Liver (tissue), 8 donors: ENCODE measurements at regions not wholly inside any gene's neighbourhood (a gene's known extent, or its start where the extent isn't known, plus 50 kb on each side); places are given as distances from the start of the nearest gene placed in this dataset.

Source experiments
- DNase-seq: peaks from one replicate; pipeline ENCODE4 v3.0.0-alpha.2; 2017; ENCODE audit warnings: low spot score
- H3K27ac ChIP-seq, 2 donors: one replicate each; pipeline ENCODE4 v1.7.0; 2013; ENCODE audit warnings: inconsistent platforms in 2 of 2, low read length in 2 of 2, control low read depth in 1 of 2, low read depth in 1 of 2, mild to moderate bottlenecking in 1 of 2
- H3K27me3 ChIP-seq, 4 donors: one replicate each; pipeline versions ENCODE4 v1.6.1 to v1.7.0; 2013; ENCODE audit warnings: low read length in 3 of 4, inconsistent platforms in 1 of 4, mild to moderate bottlenecking in 1 of 4, moderate library complexity in 1 of 4; ENCODE audit not compliant: control insufficient read depth in 4 of 4, insufficient read depth in 4 of 4
- H3K36me3 ChIP-seq, 4 donors: one replicate each; pipeline versions ENCODE4 v1.6.1 to v1.7.0; 2013; ENCODE audit warnings: low read length in 3 of 4, mild to moderate bottlenecking in 3 of 4, low read depth in 1 of 4, moderate library complexity in 1 of 4; ENCODE audit not compliant: control insufficient read depth in 4 of 4, insufficient read depth in 3 of 4
- H3K4me1 ChIP-seq, 4 donors: one replicate each; pipeline versions ENCODE4 v1.6.1 to v1.7.0; 2013; ENCODE audit warnings: low read length in 3 of 4, mild to moderate bottlenecking in 3 of 4, moderate library complexity in 1 of 4; ENCODE audit not compliant: control insufficient read depth in 4 of 4, insufficient read depth in 4 of 4
- H3K4me3 ChIP-seq, 3 donors: one replicate each; pipeline versions ENCODE4 v1.6.1 to v1.7.0; 2013; ENCODE audit warnings: low read length in 3 of 3, control low read depth in 1 of 3, low read depth in 1 of 3, mild to moderate bottlenecking in 1 of 3
- H3K9ac ChIP-seq, 2 donors: one replicate each; pipeline ENCODE4 v1.7.0; 2013; ENCODE audit warnings: low read length in 2 of 2, mild to moderate bottlenecking in 2 of 2, moderate library complexity in 2 of 2, control low read depth in 1 of 2, low read depth in 1 of 2
- H3K9me3 ChIP-seq, 4 donors: one replicate each; pipeline versions ENCODE4 v1.6.1 to v1.7.0; 2013; ENCODE audit warnings: low read length in 3 of 4; ENCODE audit not compliant: control insufficient read depth in 4 of 4
- EGR1 ChIP-seq, 2 donors: IDR thresholded peaks; 2 replicates each; pipeline ENCODE4 v1.6.1; 2016 to 2018; ENCODE audit warnings: antibody characterized with exemption in 2 of 2, low read depth in 2 of 2
- FOXA1 ChIP-seq: IDR thresholded peaks from 2 replicates; pipeline ENCODE4 v1.6.1; 2016; ENCODE audit warnings: antibody characterized with exemption
- FOXA2 ChIP-seq: IDR thresholded peaks from 2 replicates; pipeline ENCODE4 v1.6.1; 2016; ENCODE audit warnings: antibody characterized with exemption
- GABPA ChIP-seq, 2 donors: IDR thresholded peaks in 1 of 2; conservative IDR thresholded peaks in 1 of 2; 2 replicates each; pipeline ENCODE4 v1.6.1; 2016; ENCODE audit warnings: antibody characterized with exemption in 2 of 2, mild to moderate bottlenecking in 1 of 2, moderate library complexity in 1 of 2
- HNF4A ChIP-seq, 2 donors: conservative IDR thresholded peaks; 2 replicates each; pipeline ENCODE4 v1.6.1; 2016; ENCODE audit warnings: antibody characterized with exemption in 2 of 2, mild to moderate bottlenecking in 2 of 2
- HNF4G ChIP-seq: IDR thresholded peaks from 2 replicates; pipeline ENCODE4 v1.6.1; 2016; ENCODE audit warnings: antibody characterized with exemption
- JUND ChIP-seq, 2 donors: IDR thresholded peaks; 2 replicates each; pipeline ENCODE4 v1.6.1; 2016; ENCODE audit warnings: antibody characterized with exemption in 2 of 2
- MAX ChIP-seq: IDR thresholded peaks from 2 replicates; pipeline ENCODE4 v1.6.1; 2016; ENCODE audit warnings: antibody characterized with exemption
- NR2F2 ChIP-seq: IDR thresholded peaks from 2 replicates; pipeline ENCODE4 v1.6.1; 2016; ENCODE audit warnings: antibody characterized with exemption
- RAD21 ChIP-seq, 2 donors: IDR thresholded peaks; 2 replicates each; pipeline ENCODE4 v1.6.1; 2016; ENCODE audit warnings: antibody characterized with exemption in 2 of 2, mild to moderate bottlenecking in 2 of 2
- REST ChIP-seq: IDR thresholded peaks from 2 replicates; pipeline ENCODE4 v1.6.1; 2016; ENCODE audit warnings: antibody characterized with exemption, mild to moderate bottlenecking
- RXRA ChIP-seq, 2 donors: IDR thresholded peaks; 2 replicates each; pipeline ENCODE4 v1.6.1; 2017 to 2018; ENCODE audit warnings: antibody characterized with exemption in 2 of 2, mild to moderate bottlenecking in 1 of 2
- SP1 ChIP-seq: IDR thresholded peaks from 2 replicates; pipeline ENCODE4 v1.6.1; 2018; ENCODE audit warnings: antibody characterized with exemption, mild to moderate bottlenecking
- TAF1 ChIP-seq: conservative IDR thresholded peaks from 2 replicates; pipeline ENCODE4 v1.6.1; 2016; ENCODE audit warnings: antibody characterized with exemption, mild to moderate bottlenecking
- YY1 ChIP-seq: IDR thresholded peaks from 2 replicates; pipeline ENCODE4 v1.6.1; 2016; ENCODE audit warnings: antibody characterized with exemption, mild to moderate bottlenecking
- ZBTB33 ChIP-seq: IDR thresholded peaks from 2 replicates; pipeline ENCODE4 v1.6.1; 2016; ENCODE audit warnings: antibody characterized with exemption
- WGBS: extraction: QIAGEN DNeasy Blood & Tissue Kit; methylation state at CpG from one replicate; pipeline ENCODE4 v1.1.7; 2013; 5-methylcytosine and 5-hydroxymethylcytosine counted together
- TF ChIP-seq, protein P1 (sequence below): fragments of 150-350 bp; IDR thresholded peaks from 2 replicates; pipeline ENCODE4 v1.5.1; 2017; ENCODE audit warnings: improper control_type of control experiment, low read depth, low read length; ENCODE audit not compliant: missing input control
- TF ChIP-seq, protein P2 (sequence below): IDR thresholded peaks from 2 replicates; pipeline ENCODE4 v1.6.1; 2016; ENCODE audit warnings: antibody characterized with exemption
- donor health status: healthy.
- donor health status: healthy.
- donor health status: healthy.
- donor health status: healthy.
- donor health status: healthy.

- TF ChIP-seq REST (no peak), FOXA2 (no peak), GABPA (IDR thresholded peaks at IDR 0.05 in 1 of 2, conservative IDR thresholded peaks at IDR 0.05 in 1 of 2) (no peak), RXRA (IDR thresholded peaks at IDR 0.05) (no peak), RAD21 (IDR thresholded peaks at IDR 0.05) (no peak)
Measured at GRCh38 chr1:181310560-181310959, 172.8 kb upstream of the CACNA1E start (continued).

GRCh38 chr1:181312946-181313345, 170.4 kb upstream of the CACNA1E start:
- DNase-seq, result no peak
- 38% methylated on average over 4 of the region's 4 CpGs for whole genome bisulfite sequencing
- H3K9ac ChIP-seq, result no peak overlapping the region
- no peaks in the 10 kb centered on the region for H3K9me3 ChIP-seq
- H3K36me3 ChIP-seq, result no peaks in the 10 kb centered on the region
- TF ChIP-seq NR2F2, result no peak
- TF ChIP-seq RAD21 (IDR thresholded peaks at IDR 0.05), result no peak
- TF ChIP-seq TAF1, result no peak
- TF ChIP-seq FOXA1, result no peak
- no peak for TF ChIP-seq YY1
- TF ChIP-seq HNF4G, result no peak
- no peak for TF ChIP-seq FOXA2
- TF ChIP-seq, protein P1, sequence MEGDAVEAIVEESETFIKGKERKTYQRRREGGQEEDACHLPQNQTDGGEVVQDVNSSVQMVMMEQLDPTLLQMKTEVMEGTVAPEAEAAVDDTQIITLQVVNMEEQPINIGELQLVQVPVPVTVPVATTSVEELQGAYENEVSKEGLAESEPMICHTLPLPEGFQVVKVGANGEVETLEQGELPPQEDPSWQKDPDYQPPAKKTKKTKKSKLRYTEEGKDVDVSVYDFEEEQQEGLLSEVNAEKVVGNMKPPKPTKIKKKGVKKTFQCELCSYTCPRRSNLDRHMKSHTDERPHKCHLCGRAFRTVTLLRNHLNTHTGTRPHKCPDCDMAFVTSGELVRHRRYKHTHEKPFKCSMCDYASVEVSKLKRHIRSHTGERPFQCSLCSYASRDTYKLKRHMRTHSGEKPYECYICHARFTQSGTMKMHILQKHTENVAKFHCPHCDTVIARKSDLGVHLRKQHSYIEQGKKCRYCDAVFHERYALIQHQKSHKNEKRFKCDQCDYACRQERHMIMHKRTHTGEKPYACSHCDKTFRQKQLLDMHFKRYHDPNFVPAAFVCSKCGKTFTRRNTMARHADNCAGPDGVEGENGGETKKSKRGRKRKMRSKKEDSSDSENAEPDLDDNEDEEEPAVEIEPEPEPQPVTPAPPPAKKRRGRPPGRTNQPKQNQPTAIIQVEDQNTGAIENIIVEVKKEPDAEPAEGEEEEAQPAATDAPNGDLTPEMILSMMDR, result no peak
- no peak for TF ChIP-seq JUND (IDR thresholded peaks at IDR 0.05)
- TF ChIP-seq, protein P2, sequence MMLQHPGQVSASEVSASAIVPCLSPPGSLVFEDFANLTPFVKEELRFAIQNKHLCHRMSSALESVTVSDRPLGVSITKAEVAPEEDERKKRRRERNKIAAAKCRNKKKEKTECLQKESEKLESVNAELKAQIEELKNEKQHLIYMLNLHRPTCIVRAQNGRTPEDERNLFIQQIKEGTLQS, result no peak
- no peak for TF ChIP-seq REST
- TF ChIP-seq RXRA (IDR thresholded peaks at IDR 0.05), result no peak
- no peak for TF ChIP-seq MAX
- no peak for TF ChIP-seq HNF4A (conservative IDR thresholded peaks at IDR 0.05)
- TF ChIP-seq GABPA (IDR thresholded peaks at IDR 0.05 in 1 of 2, conservative IDR thresholded peaks at IDR 0.05 in 1 of 2), result no peak
- TF ChIP-seq SP1, result no peak
- TF ChIP-seq ZBTB33, result no peak
- no peak for TF ChIP-seq EGR1 (IDR thresholded peaks at IDR 0.05; ENCODE audit: low read depth in 2 of 2)
- H3K27me3 ChIP-seq, result peaks cover under 1 to 13% (median 4%) of the 10 kb centered on the region in 4 donors
- H3K27ac ChIP-seq, result no peak overlapping the region
- peaks cover 0 to 2% (median 0%) of the 10 kb centered on the region in 4 donors for H3K4me1 ChIP-seq
- H3K4me3 ChIP-seq, result no peak overlapping the region
